ENCODE measurements at regions not wholly inside any gene's neighbourhood (a gene's known extent, or its start where the extent isn't known, plus 50 kb on each side); places are given as distances from the start of the nearest gene placed in this dataset.
"Not testable (repeated sequence)": the region's sequence is repeated elsewhere in the genome, so short reads cannot be mapped to it uniquely, and the experiment has no call there.

- TF ChIP-seq, protein P1, sequence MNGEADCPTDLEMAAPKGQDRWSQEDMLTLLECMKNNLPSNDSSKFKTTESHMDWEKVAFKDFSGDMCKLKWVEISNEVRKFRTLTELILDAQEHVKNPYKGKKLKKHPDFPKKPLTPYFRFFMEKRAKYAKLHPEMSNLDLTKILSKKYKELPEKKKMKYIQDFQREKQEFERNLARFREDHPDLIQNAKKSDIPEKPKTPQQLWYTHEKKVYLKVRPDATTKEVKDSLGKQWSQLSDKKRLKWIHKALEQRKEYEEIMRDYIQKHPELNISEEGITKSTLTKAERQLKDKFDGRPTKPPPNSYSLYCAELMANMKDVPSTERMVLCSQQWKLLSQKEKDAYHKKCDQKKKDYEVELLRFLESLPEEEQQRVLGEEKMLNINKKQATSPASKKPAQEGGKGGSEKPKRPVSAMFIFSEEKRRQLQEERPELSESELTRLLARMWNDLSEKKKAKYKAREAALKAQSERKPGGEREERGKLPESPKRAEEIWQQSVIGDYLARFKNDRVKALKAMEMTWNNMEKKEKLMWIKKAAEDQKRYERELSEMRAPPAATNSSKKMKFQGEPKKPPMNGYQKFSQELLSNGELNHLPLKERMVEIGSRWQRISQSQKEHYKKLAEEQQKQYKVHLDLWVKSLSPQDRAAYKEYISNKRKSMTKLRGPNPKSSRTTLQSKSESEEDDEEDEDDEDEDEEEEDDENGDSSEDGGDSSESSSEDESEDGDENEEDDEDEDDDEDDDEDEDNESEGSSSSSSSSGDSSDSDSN (IDR thresholded peaks at IDR 0.05; ENCODE audit: borderline replicate concordance in 1 of 2, low read depth in 2 of 2, low read length in 2 of 2), result not testable (repeated sequence)
- TF ChIP-seq, protein P2, sequence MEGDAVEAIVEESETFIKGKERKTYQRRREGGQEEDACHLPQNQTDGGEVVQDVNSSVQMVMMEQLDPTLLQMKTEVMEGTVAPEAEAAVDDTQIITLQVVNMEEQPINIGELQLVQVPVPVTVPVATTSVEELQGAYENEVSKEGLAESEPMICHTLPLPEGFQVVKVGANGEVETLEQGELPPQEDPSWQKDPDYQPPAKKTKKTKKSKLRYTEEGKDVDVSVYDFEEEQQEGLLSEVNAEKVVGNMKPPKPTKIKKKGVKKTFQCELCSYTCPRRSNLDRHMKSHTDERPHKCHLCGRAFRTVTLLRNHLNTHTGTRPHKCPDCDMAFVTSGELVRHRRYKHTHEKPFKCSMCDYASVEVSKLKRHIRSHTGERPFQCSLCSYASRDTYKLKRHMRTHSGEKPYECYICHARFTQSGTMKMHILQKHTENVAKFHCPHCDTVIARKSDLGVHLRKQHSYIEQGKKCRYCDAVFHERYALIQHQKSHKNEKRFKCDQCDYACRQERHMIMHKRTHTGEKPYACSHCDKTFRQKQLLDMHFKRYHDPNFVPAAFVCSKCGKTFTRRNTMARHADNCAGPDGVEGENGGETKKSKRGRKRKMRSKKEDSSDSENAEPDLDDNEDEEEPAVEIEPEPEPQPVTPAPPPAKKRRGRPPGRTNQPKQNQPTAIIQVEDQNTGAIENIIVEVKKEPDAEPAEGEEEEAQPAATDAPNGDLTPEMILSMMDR (IDR thresholded peaks at IDR 0.05 in 2 of 3, conservative IDR thresholded peaks at IDR 0.05 in 1 of 3; ENCODE audit: insufficient read depth in 2 of 3, low read depth in 1 of 3, low read length in 3 of 3), result not testable (repeated sequence)
- not testable (repeated sequence) for TF ChIP-seq SP1 (CRISPR knock-in tag; IDR thresholded peaks at IDR 0.05); HCFC1 (IDR thresholded peaks at IDR 0.05; ENCODE audit: low read depth, low read length); ZBTB40 (IDR thresholded peaks at IDR 0.05); ZBTB40 (CRISPR knock-in tag; IDR thresholded peaks at IDR 0.05); RBM39 (optimal IDR thresholded peaks at IDR 0.05; ENCODE audit: low read depth, low read length)
Observed at GRCh38 chr7:73216046-73216675, 92.5 kb downstream of the NSUN5 start.
